ENCODE measurements at regions not wholly inside any gene's neighbourhood (a gene's known extent, or its start where the extent isn't known, plus 50 kb on each side); places are given as distances from the start of the nearest gene placed in this dataset.

DNA sequence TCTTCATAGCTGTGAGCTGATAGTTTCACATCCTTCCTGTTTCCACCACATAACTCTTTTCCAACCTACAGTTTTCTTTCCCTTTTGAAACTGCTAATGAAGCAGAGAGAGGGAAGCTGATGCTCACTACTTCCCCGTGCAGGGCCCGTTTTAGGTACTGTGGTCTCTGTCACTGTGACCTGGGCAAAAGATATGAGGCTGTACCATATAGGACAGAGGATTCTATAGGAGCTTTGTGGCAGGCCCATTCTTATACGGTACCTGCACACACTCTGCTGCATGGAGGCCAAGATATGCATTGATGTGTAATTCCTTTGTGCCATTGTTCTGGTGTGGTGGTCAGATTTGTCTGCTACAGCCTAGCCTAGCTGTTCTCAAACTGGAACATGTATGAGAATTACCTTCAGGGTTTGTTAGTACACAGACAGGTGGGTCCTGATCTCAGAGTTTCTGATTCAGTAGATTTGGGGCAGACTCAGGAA lies 577.3 kb downstream of the LMO7 start:
- TF ChIP-seq, protein P1, sequence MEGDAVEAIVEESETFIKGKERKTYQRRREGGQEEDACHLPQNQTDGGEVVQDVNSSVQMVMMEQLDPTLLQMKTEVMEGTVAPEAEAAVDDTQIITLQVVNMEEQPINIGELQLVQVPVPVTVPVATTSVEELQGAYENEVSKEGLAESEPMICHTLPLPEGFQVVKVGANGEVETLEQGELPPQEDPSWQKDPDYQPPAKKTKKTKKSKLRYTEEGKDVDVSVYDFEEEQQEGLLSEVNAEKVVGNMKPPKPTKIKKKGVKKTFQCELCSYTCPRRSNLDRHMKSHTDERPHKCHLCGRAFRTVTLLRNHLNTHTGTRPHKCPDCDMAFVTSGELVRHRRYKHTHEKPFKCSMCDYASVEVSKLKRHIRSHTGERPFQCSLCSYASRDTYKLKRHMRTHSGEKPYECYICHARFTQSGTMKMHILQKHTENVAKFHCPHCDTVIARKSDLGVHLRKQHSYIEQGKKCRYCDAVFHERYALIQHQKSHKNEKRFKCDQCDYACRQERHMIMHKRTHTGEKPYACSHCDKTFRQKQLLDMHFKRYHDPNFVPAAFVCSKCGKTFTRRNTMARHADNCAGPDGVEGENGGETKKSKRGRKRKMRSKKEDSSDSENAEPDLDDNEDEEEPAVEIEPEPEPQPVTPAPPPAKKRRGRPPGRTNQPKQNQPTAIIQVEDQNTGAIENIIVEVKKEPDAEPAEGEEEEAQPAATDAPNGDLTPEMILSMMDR (IDR thresholded peaks at IDR 0.05; ENCODE audit: low read length), result no peak
- no peak for TF ChIP-seq EZH2phosphoT487 (IDR thresholded peaks at IDR 0.05; ENCODE audit: low read length)

All from MM.1S (cell line).